WTC11 (cell line): ENCODE measurements at regions not wholly inside any gene's neighbourhood (a gene's known extent, or its start where the extent isn't known, plus 50 kb on each side); places are given as distances from the start of the nearest gene placed in this dataset.

Experiments used
- ATAC-seq: fragments of 200-7000 bp; cut with Tn5 transposase; 2 replicates; pipeline ENCODE4 v1.10.0; 2021; ENCODE audit warnings: mild to moderate bottlenecking, moderate library complexity
- CTCF ChIA-PET: fragments of 300-600 bp; sonication (Branson Sonifier 250); formaldehyde crosslinking; loops from one replicate; lab custom pipeline; 2021; ENCODE audit warnings: antibody characterized with exemption; lab: Charles Lee
- POLR2A ChIA-PET: fragments of 350-600 bp; sonication (Branson Sonifier 250); formaldehyde crosslinking; loops from one replicate; lab custom pipeline; 2021; ENCODE audit warnings: antibody characterized with exemption; lab: Charles Lee
- DNase-seq: peaks from one replicate; pipeline ENCODE4 v3.0.0; 2021; ENCODE audit warnings: low spot score
- H3K27ac Mint-ChIP-seq: 2 replicates; pipeline ENCODE4 v1.8.0; 2021; ENCODE audit warnings: mixed read lengths
- H3K27me3 Mint-ChIP-seq: 2 replicates; pipeline ENCODE4 v1.8.0; 2021; ENCODE audit warnings: low read depth, mild to moderate bottlenecking, moderate library complexity, mixed read lengths
- H3K36me3 Mint-ChIP-seq: 2 replicates; pipeline ENCODE4 v1.8.0; 2021; ENCODE audit warnings: mixed read lengths
- H3K4me1 Mint-ChIP-seq: 2 replicates; pipeline ENCODE4 v1.8.0; 2022; ENCODE audit warnings: mixed read lengths
- H3K4me3 Mint-ChIP-seq: 2 replicates; pipeline ENCODE4 v1.8.0; 2021; ENCODE audit warnings: mild to moderate bottlenecking, moderate library complexity, mixed read lengths
- H3K9me3 Mint-ChIP-seq: 2 replicates; pipeline ENCODE4 v1.8.0; 2021; ENCODE audit warnings: mixed read lengths
- CTCF ChIP-seq: fragments of 200-600 bp; IDR thresholded peaks from 2 replicates; pipeline ENCODE4 v1.8.0; 2022; ENCODE audit warnings: antibody characterized with exemption
- EMX1 ChIP-seq: fragments of 250-450 bp; sonication (Bioruptor Pico); IDR thresholded peaks from 2 replicates; pipeline ENCODE4 v1.8.0; 2021; ENCODE audit warnings: mild to moderate bottlenecking
- FOXK1 ChIP-seq: sonication (generic); formaldehyde crosslinking; IDR thresholded peaks from 2 replicates; pipeline ENCODE4 v1.8.0; 2022; ENCODE audit warnings: mild to moderate bottlenecking, moderate library complexity, missing genetic modification reagents
- HMGA2 ChIP-seq: fragments of 250-450 bp; sonication (Bioruptor Pico); IDR thresholded peaks from 2 replicates; pipeline ENCODE4 v1.4.0; 2021; ENCODE audit warnings: mild to moderate bottlenecking, moderate library complexity
- HMGXB4 ChIP-seq: sonication (generic); formaldehyde crosslinking; IDR thresholded peaks from 2 replicates; pipeline ENCODE4 v1.8.1; 2023; ENCODE audit warnings: mild to moderate bottlenecking, moderate library complexity, missing genetic modification reagents
- MXD4 ChIP-seq: fragments of 250-450 bp; sonication (Bioruptor Pico); IDR thresholded peaks from 2 replicates; pipeline ENCODE4 v1.8.0; 2021; ENCODE audit warnings: mild to moderate bottlenecking, moderate library complexity, borderline replicate concordance
- MYBL2 ChIP-seq: sonication (generic); formaldehyde crosslinking; IDR thresholded peaks from 2 replicates; pipeline ENCODE4 v1.8.1; 2023; ENCODE audit warnings: mild to moderate bottlenecking, moderate library complexity, missing genetic modification reagents
- NFATC4 ChIP-seq: fragments of 250-450 bp; sonication (Bioruptor Pico); IDR thresholded peaks from 2 replicates; pipeline ENCODE4 v1.9.0; 2021; ENCODE audit warnings: mild to moderate bottlenecking
- RORB ChIP-seq: fragments of 250-450 bp; sonication (Bioruptor Pico); IDR thresholded peaks from 2 replicates; pipeline ENCODE4 v1.9.0; 2021; ENCODE audit warnings: mild to moderate bottlenecking
- STAT6 ChIP-seq: sonication (generic); formaldehyde crosslinking; conservative IDR thresholded peaks from 2 replicates; pipeline ENCODE4 v1.8.1; 2023; ENCODE audit warnings: mild to moderate bottlenecking, low read depth, missing genetic modification reagents, moderate library complexity
- TF ChIP-seq, protein P1 (sequence below): fragments of 250-450 bp; sonication (Bioruptor Pico); IDR thresholded peaks from 2 replicates; pipeline ENCODE4 v1.9.0; 2021; ENCODE audit warnings: mild to moderate bottlenecking, borderline replicate concordance

- DNase-seq = no peak
- peak; percentile 94 for ATAC-seq
Measured at GRCh38 chr18:5759194-5759593, 136.1 kb downstream of the TMEM200C start.

More at GRCh38 chr18:5759194-5759593, 136.1 kb downstream of the TMEM200C start:
- ChIA-PET CTCF (no interaction called here), POLR2A (no interaction called here)
- 0 out of 2 replicates have a peak, but pooled peaks cover 7% of the 10 kb centered on the region for H3K9me3 Mint-ChIP-seq
- no peaks in the 10 kb centered on the region for H3K36me3 Mint-ChIP-seq
- H3K27ac Mint-ChIP-seq = no peak overlapping the region; the same call in 1 of the 2 replicates
- H3K4me1 Mint-ChIP-seq = peaks cover 24% of the 10 kb centered on the region
- H3K4me3 Mint-ChIP-seq = no peak overlapping the region; the same call in 1 of the 2 replicates
- H3K27me3 Mint-ChIP-seq = peaks cover 21% of the 10 kb centered on the region
- no peak for TF ChIP-seq FOXK1
- TF ChIP-seq, protein P1, sequence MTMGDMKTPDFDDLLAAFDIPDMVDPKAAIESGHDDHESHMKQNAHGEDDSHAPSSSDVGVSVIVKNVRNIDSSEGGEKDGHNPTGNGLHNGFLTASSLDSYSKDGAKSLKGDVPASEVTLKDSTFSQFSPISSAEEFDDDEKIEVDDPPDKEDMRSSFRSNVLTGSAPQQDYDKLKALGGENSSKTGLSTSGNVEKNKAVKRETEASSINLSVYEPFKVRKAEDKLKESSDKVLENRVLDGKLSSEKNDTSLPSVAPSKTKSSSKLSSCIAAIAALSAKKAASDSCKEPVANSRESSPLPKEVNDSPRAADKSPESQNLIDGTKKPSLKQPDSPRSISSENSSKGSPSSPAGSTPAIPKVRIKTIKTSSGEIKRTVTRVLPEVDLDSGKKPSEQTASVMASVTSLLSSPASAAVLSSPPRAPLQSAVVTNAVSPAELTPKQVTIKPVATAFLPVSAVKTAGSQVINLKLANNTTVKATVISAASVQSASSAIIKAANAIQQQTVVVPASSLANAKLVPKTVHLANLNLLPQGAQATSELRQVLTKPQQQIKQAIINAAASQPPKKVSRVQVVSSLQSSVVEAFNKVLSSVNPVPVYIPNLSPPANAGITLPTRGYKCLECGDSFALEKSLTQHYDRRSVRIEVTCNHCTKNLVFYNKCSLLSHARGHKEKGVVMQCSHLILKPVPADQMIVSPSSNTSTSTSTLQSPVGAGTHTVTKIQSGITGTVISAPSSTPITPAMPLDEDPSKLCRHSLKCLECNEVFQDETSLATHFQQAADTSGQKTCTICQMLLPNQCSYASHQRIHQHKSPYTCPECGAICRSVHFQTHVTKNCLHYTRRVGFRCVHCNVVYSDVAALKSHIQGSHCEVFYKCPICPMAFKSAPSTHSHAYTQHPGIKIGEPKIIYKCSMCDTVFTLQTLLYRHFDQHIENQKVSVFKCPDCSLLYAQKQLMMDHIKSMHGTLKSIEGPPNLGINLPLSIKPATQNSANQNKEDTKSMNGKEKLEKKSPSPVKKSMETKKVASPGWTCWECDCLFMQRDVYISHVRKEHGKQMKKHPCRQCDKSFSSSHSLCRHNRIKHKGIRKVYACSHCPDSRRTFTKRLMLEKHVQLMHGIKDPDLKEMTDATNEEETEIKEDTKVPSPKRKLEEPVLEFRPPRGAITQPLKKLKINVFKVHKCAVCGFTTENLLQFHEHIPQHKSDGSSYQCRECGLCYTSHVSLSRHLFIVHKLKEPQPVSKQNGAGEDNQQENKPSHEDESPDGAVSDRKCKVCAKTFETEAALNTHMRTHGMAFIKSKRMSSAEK (CRISPR knock-in tag) = no peak
- no peak for TF ChIP-seq NFATC4 (CRISPR knock-in tag)
- TF ChIP-seq HMGA2 (CRISPR knock-in tag) = no peak
- no peak for TF ChIP-seq EMX1
- no peak for TF ChIP-seq MYBL2
- no peak for TF ChIP-seq HMGXB4 (CRISPR knock-in tag)
- no peak for TF ChIP-seq RORB
- no peak for TF ChIP-seq MXD4 (CRISPR knock-in tag)
- no peak for TF ChIP-seq CTCF
- TF ChIP-seq STAT6 = no peak
